Stimulated activated CD4-positive, alpha-beta T cell treated with anti-CD3 and anti-CD28 coated beads, TNF-alpha, amount 100 ng/mL, for 48 hours (primary cell): ENCODE measurements at regions not wholly inside any gene's neighbourhood (a gene's known extent, or its start where the extent isn't known, plus 50 kb on each side); places are given as distances from the start of the nearest gene placed in this dataset.
A peak's percentile ranks its signal among the peaks of the same experiment; 100 is the strongest.
"Not testable (repeated sequence)": the region's sequence is repeated elsewhere in the genome, so short reads cannot be mapped to it uniquely, and the experiment has no call there.

Source experiments
- DNase-seq, 3 donors: peaks; one replicate each; pipeline ENCODE4 v3.0.0-alpha.2; 2020; ENCODE audit warnings: low read depth in 3 of 3

GRCh38 chr2:195359043-195359735 lies 297.8 kb upstream of the SLC39A10 start:
- DNase-seq: no peak

- DNase-seq: no peak
These were observed 300.0 kb upstream of the SLC39A10 start for GRCh38 chr2:195356920-195357440.

- no peak for DNase-seq
These were observed 301.0 kb upstream of the SLC39A10 start for GRCh38 chr2:195356026-195356425.

- no peak for DNase-seq
These were observed 304.4 kb upstream of the SLC39A10 start for GRCh38 chr2:195352581-195352980.

- DNase-seq: no peak
These were observed 313.0 kb upstream of the SLC39A10 start for GRCh38 chr2:195343942-195344530.

GRCh38 chr2:195343540-195343939 lies 313.5 kb upstream of the SLC39A10 start:
- DNase-seq: no peak

GRCh38 chr2:195342061-195342460 lies 315.0 kb upstream of the SLC39A10 start:
- no peak for DNase-seq

GRCh38 chr2:195338856-195339255 lies 318.2 kb upstream of the SLC39A10 start:
- no peak for DNase-seq

- no peak for DNase-seq
These were observed 319.4 kb upstream of the SLC39A10 start for GRCh38 chr2:195337597-195337996.

- DNase-seq: no peak
These were observed 323.2 kb upstream of the SLC39A10 start for GRCh38 chr2:195333869-195334268.

- no peak for DNase-seq
These were observed 325.1 kb upstream of the SLC39A10 start for GRCh38 chr2:195331966-195332365.

GRCh38 chr2:195331129-195331528 lies 325.9 kb upstream of the SLC39A10 start:
- DNase-seq: no peak

- no peak for DNase-seq
These were observed 326.5 kb upstream of the SLC39A10 start for GRCh38 chr2:195330513-195330956.

GRCh38 chr2:195329784-195330183 lies 327.2 kb upstream of the SLC39A10 start:
- DNase-seq: not testable (repeated sequence)

- no peak for DNase-seq
These were observed 330.5 kb upstream of the SLC39A10 start for GRCh38 chr2:195326537-195326936.

- DNase-seq: no peak
These were observed 334.7 kb upstream of the SLC39A10 start for GRCh38 chr2:195322324-195322723.

GRCh38 chr2:195320413-195320973 lies 336.5 kb upstream of the SLC39A10 start:
- no peak for DNase-seq

GRCh38 chr2:195319548-195320412 lies 337.2 kb upstream of the SLC39A10 start:
- no peak for DNase-seq

- DNase-seq: no peak
These were observed 337.9 kb upstream of the SLC39A10 start for GRCh38 chr2:195319112-195319460.

GRCh38 chr2:195318440-195319111 lies 338.4 kb upstream of the SLC39A10 start:
- DNase-seq: peak in 2 of 3 donors; percentile 6 to 22

GRCh38 chr2:195317550-195317949 lies 339.5 kb upstream of the SLC39A10 start:
- DNase-seq: no peak

GRCh38 chr2:195316486-195316885 lies 340.5 kb upstream of the SLC39A10 start:
- no peak for DNase-seq
